GM12878 (cell line): ENCODE measurements at regions not wholly inside any gene's neighbourhood (a gene's known extent, or its start where the extent isn't known, plus 50 kb on each side); places are given as distances from the start of the nearest gene placed in this dataset.

Experiments
- ATAC-seq: fragments of 200-7000 bp; cut with Tn5 transposase; 3 replicates; pipeline ENCODE4 v1.9.1; 2020; ENCODE audit warnings: mild to moderate bottlenecking, moderate library complexity
- BruUV-seq: library from RNA; stranded (reverse); fragments of 400-500 nt; replicated peaks from 2 replicates; lab custom pipeline; 2021; lab: Mats Ljungman, UMichigan
- CTCF ChIA-PET: fragments of 300-600 bp; sonication (Branson Sonifier 250); formaldehyde crosslinking; extraction: SDS; loops from one replicate; lab custom pipeline; 2021; ENCODE audit warnings: inconsistent platforms; lab: Yijun Ruan, JAX
- POLR2A ChIA-PET: fragments of 350-600 bp; formaldehyde crosslinking; extraction: SDS; loops from one replicate; lab custom pipeline; 2021; ENCODE audit warnings: inconsistent platforms; lab: Charles Lee
- RAD21 ChIA-PET: fragments of 300-600 bp; sonication (Branson Sonifier 250); formaldehyde crosslinking; loops from one replicate; lab custom pipeline; 2023; ENCODE audit warnings: antibody characterized with exemption; ENCODE audit not compliant: unreplicated experiment; lab: Charles Lee
- SMC1A ChIA-PET: fragments of 300-600 bp; sonication (Branson Sonifier 250); formaldehyde crosslinking; loops from one replicate; lab custom pipeline; 2023; ENCODE audit not compliant: unreplicated experiment, uncharacterized antibody; lab: Charles Lee
- DNase-seq: peaks from one replicate; pipeline ENCODE4 v3.0.0-alpha.2; 2011; ENCODE audit warnings: low read depth, low spot score
- FAIRE-seq: peaks from 3 replicates; lab custom pipeline; 2011; peaks lifted over from hg19 to GRCh38; lab: Jason Lieb, UNC
- H2AFZ ChIP-seq: 2 replicates; pipeline ENCODE4 v1.6.0; 2011; ENCODE audit warnings: low read depth, low read length, control low read depth; ENCODE audit not compliant: control insufficient read depth
- H3K27ac ChIP-seq: 2 replicates; pipeline ENCODE4 v1.5.1; 2011; ENCODE audit warnings: control low read depth; ENCODE audit not compliant: control insufficient read depth, insufficient read depth
- H3K27me3 ChIP-seq, 2 experiments: replicated peaks in 1 of 2; 2 replicates each; pipeline versions ENCODE4 v1.6.0 to v1.6.1; 2011; ENCODE audit warnings: low read length in 1 of 2; ENCODE audit not compliant: control insufficient read depth in 2 of 2, insufficient read depth in 2 of 2
- H3K36me3 ChIP-seq, 2 experiments: 2 replicates each; pipeline ENCODE4 v1.5.1; 2011; ENCODE audit warnings: low read length in 1 of 2; ENCODE audit not compliant: control insufficient read depth in 2 of 2, insufficient read depth in 2 of 2
- H3K4me1 ChIP-seq: 2 replicates; pipeline ENCODE4 v1.6.1; 2011; ENCODE audit warnings: mild to moderate bottlenecking, low read length, moderate library complexity, mixed read lengths; ENCODE audit not compliant: control insufficient read depth, insufficient read depth
- H3K4me2 ChIP-seq: 2 replicates; pipeline ENCODE4 v1.6.0; 2011; ENCODE audit warnings: control low read depth; ENCODE audit not compliant: control insufficient read depth, insufficient read depth
- H3K4me3 ChIP-seq: fragments of 200-600 bp; sonication (generic); 2 replicates; pipeline ENCODE4 v1.5.1; 2016
- H3K79me2 ChIP-seq: 2 replicates; pipeline ENCODE4 v1.6.0; 2011; ENCODE audit warnings: low read length; ENCODE audit not compliant: control insufficient read depth, insufficient read depth
- H3K9ac ChIP-seq: 2 replicates; pipeline ENCODE4 v1.8.0; 2011; ENCODE audit warnings: low read length, control low read depth, mixed read lengths; ENCODE audit not compliant: control insufficient read depth, insufficient read depth
- H3K9me3 ChIP-seq: replicated peaks from 3 replicates; pipeline ENCODE4 v1.5.1; 2011; ENCODE audit warnings: mild to moderate bottlenecking, low read length; ENCODE audit not compliant: control insufficient read depth, insufficient read depth
- H4K20me1 ChIP-seq: 2 replicates; pipeline ENCODE4 v1.6.0; 2011; ENCODE audit not compliant: control insufficient read depth, insufficient read depth
- CBX3 ChIP-seq: fragments of 200-600 bp; sonication (generic); IDR thresholded peaks from 2 replicates; pipeline ENCODE4 v1.6.1; 2016; ENCODE audit warnings: low read depth, borderline replicate concordance
- CEBPZ ChIP-seq: fragments of 150-350 bp; IDR thresholded peaks from 2 replicates; pipeline ENCODE4 v1.6.1; 2016; ENCODE audit warnings: low read depth, low read length
- CHD4 ChIP-seq: fragments of 200-600 bp; sonication (generic); IDR thresholded peaks from 2 replicates; pipeline ENCODE4 v1.6.1; 2016; ENCODE audit warnings: mild to moderate bottlenecking
- IRF5 ChIP-seq: fragments of 450-650 bp; IDR thresholded peaks from 2 replicates; pipeline ENCODE4 v1.6.1; 2017; ENCODE audit warnings: borderline replicate concordance
- NBN ChIP-seq: fragments of 450-650 bp; IDR thresholded peaks from 2 replicates; pipeline ENCODE4 v1.6.1; 2016
- NR2F1 ChIP-seq: fragments of 450-650 bp; conservative IDR thresholded peaks from 2 replicates; pipeline ENCODE4 v1.6.1; 2017; ENCODE audit warnings: mild to moderate bottlenecking
- SMAD5 ChIP-seq: IDR thresholded peaks from 2 replicates; pipeline ENCODE4 v1.6.1; 2016; ENCODE audit warnings: antibody characterized with exemption, low read depth
- SMARCA5 ChIP-seq: fragments of 450-650 bp; IDR thresholded peaks from 2 replicates; pipeline ENCODE4 v1.6.1; 2017; ENCODE audit warnings: mild to moderate bottlenecking
- STAT1 ChIP-seq: fragments of 450-650 bp; conservative IDR thresholded peaks from 2 replicates; pipeline ENCODE4 v1.6.1; 2014; ENCODE audit warnings: antibody characterized with exemption, mild to moderate bottlenecking
- TAF1 ChIP-seq: IDR thresholded peaks from 2 replicates; pipeline ENCODE4 v1.6.1; 2011; ENCODE audit warnings: mild to moderate bottlenecking, low read depth, low read length, borderline replicate concordance
- TCF3 ChIP-seq: IDR thresholded peaks from 2 replicates; pipeline ENCODE4 v1.6.1; 2012; ENCODE audit warnings: low read depth, mild to moderate bottlenecking, low read length, borderline replicate concordance; ENCODE audit not compliant: insufficient read depth
- WGBS: methylation state at CpG from one replicate; pipeline ENCODE4 v1.1.6; 2016; ENCODE audit warnings: low lambda C conversion rate; ENCODE audit not compliant: insufficient replicate concordance, insufficient coverage; ENCODE audit errors: missing lambda C conversion rate; 5-methylcytosine and 5-hydroxymethylcytosine counted together
- in situ Hi-C: fragments of 300-500 bp; cut with MboI; formaldehyde crosslinking; loops from 9 replicates; pipeline ENCODE4 v1.14.3; 2018; ENCODE audit warnings: mixed read lengths
- intact Hi-C: fragments of 100-400 bp; cut with micrococcal nuclease; formaldehyde crosslinking; loops from one replicate; pipeline ENCODE4 v1.14.2; 2022; ENCODE audit not compliant: unreplicated experiment
- TF ChIP-seq, protein P1 (sequence below): fragments of 450-650 bp; IDR thresholded peaks from 2 replicates; pipeline ENCODE4 v1.6.1; 2018; ENCODE audit warnings: mild to moderate bottlenecking, low read depth, moderate library complexity; ENCODE audit not compliant: partially characterized antibody

DNA sequence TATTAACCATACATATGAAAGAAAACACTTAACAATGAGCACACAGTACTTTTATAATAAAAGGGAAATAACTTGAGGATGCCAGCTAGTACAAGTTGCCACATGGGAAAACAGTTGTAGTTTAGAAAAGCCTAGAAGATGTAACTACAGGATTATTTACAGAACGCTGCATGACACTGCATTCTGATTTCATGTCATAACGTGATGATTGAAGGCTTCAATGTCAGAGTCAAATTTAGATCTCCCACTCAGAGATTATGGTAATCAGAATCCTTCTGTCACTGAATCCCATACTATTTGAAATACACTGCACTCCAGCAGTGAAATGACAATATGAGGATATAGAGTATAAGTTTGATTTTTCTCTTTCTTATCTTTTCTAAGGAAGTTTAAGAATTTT is 253.9 kb upstream of the LRRN1 start:
- Histone ChIP-seq H4K20me1 (no peaks in the 10 kb centered on the region), H3K4me2 (no peak overlapping the region), H3K9me3 (no peaks in the 10 kb centered on the region), H2AFZ (no peak overlapping the region), H3K79me2 (no peaks in the 10 kb centered on the region), H3K27me3 (no peaks in the 10 kb centered on the region), H3K27ac (no peak overlapping the region), H3K9ac (no peak overlapping the region), H3K4me1 (no peaks in the 10 kb centered on the region), H3K36me3 (no peaks in the 10 kb centered on the region), H3K4me3 (no peak overlapping the region)
- in situ Hi-C loops (no loop called here), intact Hi-C loops (no loop called here)
- BruUV-seq, result no TSS peak
- TF ChIP-seq CBX3 (no peak), TAF1 (no peak), STAT1 (no peak), NBN (no peak), IRF5 (no peak), NR2F1 (no peak), CHD4 (no peak), TCF3 (no peak), SMAD5 (no peak), CEBPZ (no peak), SMARCA5 (no peak)
- TF ChIP-seq, protein P1, sequence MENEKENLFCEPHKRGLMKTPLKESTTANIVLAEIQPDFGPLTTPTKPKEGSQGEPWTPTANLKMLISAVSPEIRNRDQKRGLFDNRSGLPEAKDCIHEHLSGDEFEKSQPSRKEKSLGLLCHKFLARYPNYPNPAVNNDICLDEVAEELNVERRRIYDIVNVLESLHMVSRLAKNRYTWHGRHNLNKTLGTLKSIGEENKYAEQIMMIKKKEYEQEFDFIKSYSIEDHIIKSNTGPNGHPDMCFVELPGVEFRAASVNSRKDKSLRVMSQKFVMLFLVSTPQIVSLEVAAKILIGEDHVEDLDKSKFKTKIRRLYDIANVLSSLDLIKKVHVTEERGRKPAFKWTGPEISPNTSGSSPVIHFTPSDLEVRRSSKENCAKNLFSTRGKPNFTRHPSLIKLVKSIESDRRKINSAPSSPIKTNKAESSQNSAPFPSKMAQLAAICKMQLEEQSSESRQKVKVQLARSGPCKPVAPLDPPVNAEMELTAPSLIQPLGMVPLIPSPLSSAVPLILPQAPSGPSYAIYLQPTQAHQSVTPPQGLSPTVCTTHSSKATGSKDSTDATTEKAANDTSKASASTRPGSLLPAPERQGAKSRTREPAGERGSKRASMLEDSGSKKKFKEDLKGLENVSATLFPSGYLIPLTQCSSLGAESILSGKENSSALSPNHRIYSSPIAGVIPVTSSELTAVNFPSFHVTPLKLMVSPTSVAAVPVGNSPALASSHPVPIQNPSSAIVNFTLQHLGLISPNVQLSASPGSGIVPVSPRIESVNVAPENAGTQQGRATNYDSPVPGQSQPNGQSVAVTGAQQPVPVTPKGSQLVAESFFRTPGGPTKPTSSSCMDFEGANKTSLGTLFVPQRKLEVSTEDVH, result no peak
- WGBS, result 4% methylated on average over 2 of the region's 2 CpGs
- SMC1A ChIA-PET, result interaction anchor here (1.0 kb wide), 1 partner anchor 14 kb away, joined by 3 read pairs; no protein-coding TSS in a partner anchor
- CTCF ChIA-PET, result no interaction called here
- ATAC-seq (no peak), DNase-seq (no peak), FAIRE-seq (no peak)
- POLR2A ChIA-PET, result interaction anchor here (0.7 kb wide), 1 partner anchor 88 kb away, joined by 6 read pairs; no protein-coding TSS in a partner anchor
- RAD21 ChIA-PET, result no interaction called here
